HG03175 (cell line): ENCODE measurements at regions not wholly inside any gene's neighbourhood (a gene's known extent, or its start where the extent isn't known, plus 50 kb on each side); places are given as distances from the start of the nearest gene placed in this dataset.

Experiments
- ATAC-seq: cut with Tn5 transposase; IDR thresholded peaks from one replicate; pipeline ENCODE4 v1.9.1; 2021; ENCODE audit warnings: mild to moderate bottlenecking, moderate library complexity; ENCODE audit not compliant: unreplicated experiment

DNA sequence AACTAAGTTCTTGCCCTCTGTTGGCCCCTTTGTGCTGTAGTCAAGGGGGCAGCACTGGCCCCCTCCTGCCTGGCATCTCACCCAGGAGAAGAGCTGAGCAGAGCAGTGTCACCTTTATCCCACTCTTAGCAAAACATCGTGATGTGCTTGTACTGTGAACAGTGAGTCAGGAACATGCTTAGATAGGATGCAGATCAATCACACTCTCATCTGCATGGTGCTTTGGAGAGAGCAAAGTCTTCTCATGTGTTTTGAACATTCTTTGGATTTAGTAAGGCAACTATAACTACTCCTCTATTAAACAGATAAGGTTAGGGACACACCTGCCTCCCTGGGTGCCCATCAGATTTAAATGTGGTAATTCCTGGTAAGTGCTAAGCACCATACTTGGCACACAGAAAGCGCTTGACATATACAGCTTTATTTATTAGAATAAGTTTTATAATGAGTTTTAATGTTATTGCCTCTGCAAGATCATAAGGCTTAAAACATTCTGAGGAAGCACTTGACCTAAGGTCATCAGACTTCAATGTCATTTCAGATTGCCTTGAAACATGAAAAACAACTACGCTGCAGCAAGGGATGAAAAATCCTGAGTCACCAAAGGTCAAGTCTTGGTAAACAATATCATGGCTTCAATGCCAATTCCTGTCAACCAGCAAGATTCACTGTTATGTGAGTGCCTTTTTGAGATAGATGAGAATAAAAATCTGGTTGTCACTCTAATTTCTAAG, 82.4 kb upstream of the IRS2 start:
- ATAC-seq: no peak

DNA sequence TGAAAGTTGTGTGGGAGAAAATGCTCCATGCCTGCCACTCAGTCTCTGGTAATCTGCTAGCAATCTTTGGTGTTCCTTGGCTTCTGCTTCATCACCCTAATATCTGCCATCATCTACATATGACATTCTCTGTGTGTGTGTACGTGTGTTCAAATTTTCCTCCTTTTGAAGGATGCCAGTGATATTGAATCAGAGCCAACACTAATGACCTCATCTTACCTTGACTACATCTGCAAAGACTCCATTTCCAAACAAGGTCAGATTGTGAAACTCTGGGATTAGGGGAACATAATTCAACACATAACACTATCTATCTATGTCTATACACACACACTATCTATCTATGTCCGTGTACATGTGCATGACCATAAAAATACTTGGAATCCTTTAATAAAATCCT, 81.4 kb upstream of the IRS2 start:
- ATAC-seq: no peak

DNA sequence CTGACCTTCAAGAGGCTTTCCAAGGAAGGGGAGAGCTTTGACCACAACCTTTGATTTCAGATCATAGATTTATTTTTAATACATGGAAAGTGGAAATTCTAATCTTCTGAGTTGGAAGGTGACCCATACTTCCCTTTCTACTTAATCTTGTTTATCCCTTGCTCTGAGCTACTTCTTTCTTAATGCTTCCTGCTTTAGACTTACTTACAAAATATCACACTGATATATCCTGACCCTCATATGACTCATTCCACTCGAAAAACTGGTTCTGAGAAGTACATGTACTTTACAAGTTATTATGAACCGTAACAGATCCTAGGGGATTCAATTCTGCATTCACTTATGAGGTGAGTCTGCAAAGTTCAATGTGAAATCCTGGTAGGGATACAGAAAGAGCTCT, 76.2 kb upstream of the IRS2 start:
- no peak for ATAC-seq

DNA sequence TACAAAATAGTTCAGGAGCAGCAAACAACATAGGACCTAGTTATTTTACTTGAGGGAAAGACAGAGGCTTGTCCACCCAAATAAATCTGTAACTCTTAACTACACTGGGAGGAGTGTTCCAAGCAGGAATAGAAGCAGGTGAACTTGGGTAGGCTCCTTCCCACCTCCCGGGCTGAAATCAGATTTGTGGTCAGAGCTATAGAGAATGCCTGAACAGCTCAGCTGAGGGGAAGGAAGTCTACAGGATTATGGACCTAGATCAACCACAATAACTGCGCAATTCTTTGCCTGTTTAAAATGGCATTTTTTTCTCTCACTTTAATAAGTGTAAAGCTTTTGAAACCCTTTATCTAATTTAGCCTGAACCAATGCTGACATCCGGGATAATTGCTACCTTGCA, 73.5 kb upstream of the IRS2 start:
- no peak for ATAC-seq

DNA sequence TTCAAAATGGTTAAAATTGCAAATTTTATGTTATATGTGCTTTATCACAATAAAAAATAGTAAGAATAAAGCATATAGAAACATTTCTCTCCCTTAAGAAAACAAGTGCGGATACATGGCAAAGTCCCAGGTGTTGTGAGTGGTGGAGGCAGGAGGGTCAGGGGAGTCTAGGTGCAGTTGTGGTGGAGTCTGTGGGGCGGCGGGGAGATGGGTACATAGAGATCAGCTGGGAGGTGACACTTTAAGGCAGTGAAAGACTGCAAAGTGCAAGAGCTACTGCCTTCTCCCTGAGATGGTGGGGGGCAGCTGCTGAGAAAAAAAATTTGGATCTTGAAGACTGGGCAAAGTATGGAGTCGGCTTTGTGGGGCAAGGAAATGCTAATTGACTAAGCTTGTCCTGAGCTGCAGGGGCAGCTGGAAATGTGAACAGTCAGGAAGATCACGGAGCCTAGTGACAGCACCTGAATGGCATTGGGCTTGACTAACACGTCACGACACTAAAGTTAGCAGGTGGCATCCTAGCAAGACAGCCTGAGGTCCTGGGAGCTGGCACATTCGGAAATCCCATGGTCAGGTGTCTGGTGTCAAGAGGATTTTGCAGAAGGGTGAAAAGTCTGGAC, 72.9 kb upstream of the IRS2 start:
- no peak for ATAC-seq

DNA sequence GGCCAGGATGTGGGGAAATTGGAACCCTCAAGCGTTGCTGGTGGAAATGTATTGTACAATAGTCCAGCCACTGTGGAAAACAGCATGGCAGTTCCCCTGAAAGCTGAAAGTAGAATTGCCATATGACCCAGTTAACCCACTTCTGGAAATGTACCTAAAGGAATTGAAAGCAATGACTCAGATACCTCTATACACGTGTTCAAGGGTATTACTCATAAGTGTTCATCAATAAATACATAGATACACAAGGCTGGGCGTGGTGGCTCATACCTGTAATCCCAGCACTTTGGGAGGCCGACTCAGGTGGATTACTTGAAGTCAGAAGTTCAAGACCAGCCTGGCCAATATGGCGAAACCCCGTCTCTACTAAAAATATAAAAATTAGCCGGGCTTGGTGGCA, 71.9 kb upstream of the IRS2 start:
- ATAC-seq: no peak

DNA sequence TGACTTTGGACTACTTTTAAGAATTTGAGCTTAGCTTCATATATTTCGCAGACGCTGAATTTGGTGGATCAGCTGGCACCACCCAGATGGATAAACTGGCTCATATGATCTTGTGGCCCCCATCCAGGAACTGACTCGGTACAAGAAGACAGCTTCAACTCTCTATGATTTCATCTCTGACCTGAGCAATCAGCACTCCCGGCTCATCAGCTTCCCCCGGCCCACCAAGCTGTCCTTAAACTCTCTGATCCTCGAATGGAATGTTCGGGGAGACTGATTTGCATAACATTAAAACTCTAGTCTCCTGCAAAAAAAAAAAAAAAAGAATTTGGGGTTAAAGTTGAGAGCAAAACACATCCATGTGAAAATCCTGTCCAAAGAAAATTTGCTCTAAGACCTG, 71.4 kb upstream of the IRS2 start:
- no peak for ATAC-seq

DNA sequence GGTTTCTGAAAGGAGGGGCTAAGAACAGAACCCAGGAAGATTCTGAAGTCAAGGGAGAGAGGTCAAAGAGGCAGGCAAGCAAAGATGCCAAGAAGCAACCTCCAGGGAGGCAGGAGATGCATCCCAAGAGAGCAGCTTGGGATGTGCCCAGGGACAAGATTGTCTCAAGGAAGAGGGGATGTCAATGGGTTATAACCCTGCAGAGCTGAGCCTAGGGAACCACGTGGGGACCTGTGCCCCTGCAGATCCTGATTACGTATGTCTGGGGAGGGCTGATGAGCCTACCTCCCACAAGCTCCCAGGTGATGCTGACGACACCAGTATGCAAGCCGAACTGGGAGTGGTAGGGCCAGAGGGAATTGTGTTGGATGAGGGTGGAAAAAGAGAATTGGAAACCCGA, 70.9 kb upstream of the IRS2 start:
- no peak for ATAC-seq

DNA sequence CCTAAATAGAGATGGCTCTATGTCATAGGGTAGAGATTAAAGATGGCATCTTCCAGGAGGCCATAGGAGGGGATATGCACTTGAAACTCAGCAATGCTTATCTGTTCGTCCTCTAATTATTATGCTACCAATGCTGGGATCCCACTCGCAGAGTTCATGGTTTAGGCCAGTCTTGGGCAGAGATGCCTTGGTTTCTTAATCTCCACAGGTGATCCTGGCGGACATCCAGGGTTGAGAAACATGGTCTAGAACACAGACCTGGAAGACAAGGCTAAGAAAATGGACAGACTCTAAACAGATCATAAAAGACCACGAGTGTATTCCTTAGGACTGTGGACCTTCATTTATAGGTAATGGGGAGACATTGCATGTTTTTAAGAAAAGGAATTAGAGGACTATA, 70.0 kb upstream of the IRS2 start:
- ATAC-seq: no peak

DNA sequence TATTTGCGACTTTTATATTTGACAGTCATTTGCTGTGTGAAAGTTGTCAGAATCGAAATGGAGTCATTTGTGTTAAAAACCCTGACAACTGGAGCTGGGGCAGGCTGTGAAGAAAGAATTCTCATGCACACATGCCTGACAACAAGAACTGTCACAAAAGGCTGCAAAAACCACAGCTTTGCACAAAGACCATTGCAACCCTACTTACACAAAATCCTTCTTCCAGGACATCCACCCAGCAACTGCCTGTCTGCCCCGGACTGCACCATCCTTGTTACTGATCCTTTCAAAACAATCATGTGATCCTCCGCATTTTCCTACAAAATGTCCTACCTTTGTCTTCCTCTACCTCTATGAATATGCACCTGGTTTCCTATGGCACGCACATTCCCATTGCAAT, 66.8 kb upstream of the IRS2 start:
- ATAC-seq: no peak

DNA sequence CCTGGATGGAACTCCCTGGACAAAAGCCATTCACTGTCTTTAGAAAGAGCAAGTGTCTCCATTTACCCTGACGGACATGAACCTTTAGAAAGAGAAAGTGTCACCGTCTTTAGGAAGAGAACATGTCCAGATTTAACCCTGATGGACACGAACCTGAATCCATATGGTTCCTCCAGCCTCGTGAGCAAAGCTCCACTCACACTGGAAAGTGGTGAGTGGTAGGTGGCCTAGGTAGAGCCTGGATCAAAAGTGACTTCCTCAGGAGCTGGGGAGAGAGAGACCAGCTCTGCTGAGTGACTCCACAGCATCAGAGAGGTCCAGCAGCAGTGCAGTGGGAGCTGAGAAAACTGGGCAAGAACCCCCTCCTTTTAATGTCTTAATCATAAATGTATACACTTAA, 59.8 kb upstream of the IRS2 start:
- no peak for ATAC-seq

DNA sequence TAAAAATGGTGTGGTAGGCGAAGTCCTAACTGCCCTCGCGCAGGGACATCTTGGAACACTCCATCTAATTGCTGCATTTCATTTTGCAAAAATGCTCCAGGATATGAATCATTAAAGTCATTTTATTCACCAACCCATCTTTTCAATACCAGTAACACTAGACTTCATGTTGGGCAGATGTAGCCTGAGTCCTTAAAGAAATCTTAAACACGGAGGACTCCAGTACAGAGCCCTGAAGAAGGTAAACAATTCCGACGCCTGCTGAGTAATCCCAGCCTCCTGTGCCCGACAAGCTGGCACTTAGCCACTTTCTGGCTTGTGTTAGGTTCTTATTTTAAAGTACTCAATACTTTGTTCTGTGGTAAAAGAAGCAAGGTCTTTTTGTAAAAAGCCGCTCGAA, 58.0 kb upstream of the IRS2 start:
- ATAC-seq: no peak

DNA sequence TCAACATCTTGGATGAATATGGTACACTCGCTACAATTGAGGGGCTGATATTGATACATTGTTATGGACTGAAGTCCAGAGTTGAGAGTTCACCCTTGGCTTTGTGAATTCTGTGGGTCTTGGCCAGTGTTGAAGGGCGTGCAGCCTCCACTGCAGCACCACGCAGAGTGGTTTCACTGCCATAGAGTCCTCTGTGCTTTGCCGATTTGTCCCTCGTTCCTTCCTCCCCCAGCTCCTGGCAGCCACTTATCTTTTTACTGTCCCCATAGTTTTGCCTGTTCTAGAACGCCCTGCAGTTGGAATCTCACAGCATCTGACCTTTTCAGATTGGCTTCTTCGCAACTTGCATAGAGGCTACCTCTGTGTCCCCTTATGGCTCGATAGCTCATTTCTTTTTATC, 57.3 kb upstream of the IRS2 start:
- no peak for ATAC-seq

DNA sequence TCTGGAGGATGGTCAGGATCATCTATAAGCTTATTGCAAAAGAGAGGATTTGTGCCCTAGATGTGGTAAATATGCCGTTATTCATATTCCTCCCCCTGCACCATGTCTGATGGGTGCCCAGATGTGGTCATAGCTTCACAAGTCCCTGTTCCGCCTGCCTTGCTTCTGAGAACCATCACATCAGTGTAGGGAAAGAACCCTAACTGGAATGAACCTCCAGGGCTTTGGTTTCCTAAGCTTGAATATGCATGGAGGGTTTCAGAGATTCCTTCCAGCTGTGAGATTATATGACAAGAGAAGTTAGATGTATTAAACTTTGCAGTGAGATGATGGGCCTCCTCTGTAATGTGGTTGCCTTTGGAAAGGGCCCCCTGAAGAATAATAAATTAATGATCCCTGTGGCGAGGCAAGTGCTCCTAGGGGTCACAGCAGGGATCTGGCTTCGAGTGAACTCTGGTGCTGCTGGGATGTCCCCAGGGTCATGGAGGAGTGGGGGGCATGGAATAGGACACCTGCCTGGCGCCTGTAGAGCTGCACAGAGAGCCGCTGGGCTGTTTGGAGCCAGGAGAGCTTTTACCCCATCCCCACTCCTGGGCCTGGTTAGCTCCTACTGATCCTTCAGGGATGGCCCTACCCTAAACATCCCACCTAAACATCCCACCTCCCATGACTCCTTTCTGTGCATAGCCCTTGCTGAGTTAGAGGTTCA, 56.0 kb upstream of the IRS2 start:
- ATAC-seq: no peak

DNA sequence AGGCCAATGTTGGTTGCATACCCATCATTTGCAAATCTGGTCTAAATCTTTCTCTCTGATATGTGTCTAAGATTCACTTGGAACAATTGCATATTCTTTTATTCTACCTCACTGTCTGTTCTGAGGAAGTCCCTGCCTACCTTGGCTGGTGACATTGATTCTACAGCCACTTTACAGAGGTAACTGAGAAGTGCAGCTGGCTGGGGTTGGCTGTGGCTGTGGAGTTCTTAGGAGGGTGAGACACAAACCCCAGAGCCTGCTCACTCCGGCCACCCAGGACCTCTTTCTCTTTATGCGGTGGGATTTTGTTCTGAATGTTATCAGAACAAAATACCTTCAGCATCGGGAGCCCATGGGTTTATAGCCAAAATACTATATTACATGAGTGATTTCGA, 54.5 kb upstream of the IRS2 start:
- no peak for ATAC-seq

DNA sequence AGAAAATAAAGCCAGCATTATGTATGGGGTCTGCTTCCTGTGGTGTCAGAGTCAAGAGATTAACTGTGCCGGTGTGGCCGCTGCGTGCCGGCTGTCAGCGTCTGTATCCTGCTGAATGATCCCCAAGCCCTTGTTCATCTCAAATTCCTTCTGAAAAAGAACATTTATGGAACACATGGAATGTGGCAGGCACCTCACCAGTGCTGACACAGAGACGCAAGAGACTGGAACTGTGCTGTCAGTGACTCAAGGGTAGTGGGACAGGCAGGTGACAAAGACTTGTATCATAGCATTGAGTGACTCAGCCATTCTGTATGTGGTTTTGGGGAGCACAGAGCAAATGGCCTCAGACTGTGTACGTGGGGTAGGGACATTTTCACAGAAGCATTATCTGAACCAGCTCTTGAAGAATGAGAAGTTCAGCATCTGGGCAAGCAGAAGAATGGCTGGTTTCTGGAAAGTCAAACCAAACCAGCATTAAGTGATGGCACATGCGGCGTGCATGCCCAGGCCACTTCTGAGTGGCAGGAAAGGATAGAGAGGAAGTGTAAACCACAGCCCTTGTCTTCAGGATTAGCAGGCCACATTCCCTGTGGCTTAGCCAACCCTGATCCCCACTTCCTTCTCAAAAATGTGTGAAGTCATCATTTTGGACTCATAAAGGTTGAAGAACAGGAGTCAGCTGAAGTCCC, 54.0 kb upstream of the IRS2 start:
- ATAC-seq: peak; percentile 32

DNA sequence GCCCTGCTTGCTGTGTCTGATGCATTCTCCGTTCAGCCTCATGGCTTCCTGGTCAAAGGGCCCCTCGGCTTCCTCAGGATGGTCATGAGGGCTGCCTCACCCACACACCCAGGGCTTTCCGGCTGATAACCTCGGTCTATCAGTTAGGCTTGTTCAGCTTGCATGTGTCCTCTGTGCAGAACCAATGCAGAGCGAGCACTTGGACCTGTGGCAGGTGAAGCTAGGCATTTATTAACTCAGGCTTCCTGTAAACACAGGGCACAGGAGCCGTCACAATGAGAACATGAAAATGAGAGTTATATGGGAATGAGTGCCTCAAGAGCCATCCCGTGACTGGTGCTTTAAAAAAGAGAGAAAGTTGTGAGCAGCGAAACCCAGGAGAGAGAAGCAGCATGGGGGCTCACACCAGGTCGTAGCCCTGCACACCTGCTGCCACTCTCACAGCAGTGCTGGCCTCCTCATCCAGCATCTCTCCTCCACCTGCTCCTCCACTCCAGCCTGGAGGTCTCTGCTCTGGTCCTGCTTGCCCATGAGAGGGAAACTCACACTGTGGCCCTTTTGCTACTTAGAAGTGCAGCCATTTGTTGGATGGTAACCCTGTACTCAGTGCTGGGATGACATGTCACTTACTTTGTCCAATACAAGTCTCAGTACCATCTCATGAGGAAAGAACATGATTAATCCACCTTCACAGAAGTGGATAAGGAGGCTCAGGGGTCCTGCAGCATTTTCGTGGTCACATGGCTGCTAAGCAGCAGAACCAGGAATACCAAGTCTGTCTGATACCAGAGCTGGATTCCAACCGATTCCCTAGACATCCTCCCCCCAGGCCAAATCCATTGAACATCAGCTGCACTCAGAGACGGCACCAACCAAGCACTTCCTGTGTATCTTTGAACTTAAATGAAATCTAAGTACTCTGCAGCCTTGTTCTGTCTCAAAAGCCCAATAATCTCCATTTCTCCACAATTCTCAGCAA, 50.5 kb upstream of the IRS2 start:
- peak; percentile 95 for ATAC-seq
